Medulla oblongata (tissue), 1 donor: ENCODE measurements at regions not wholly inside any gene's neighbourhood (a gene's known extent, or its start where the extent isn't known, plus 50 kb on each side); places are given as distances from the start of the nearest gene placed in this dataset.

Experiments used
- DNase-seq: peaks from one replicate; pipeline ENCODE4 v3.0.0-alpha.2; 2015; ENCODE audit errors: extremely low spot score

GRCh38 chr9:119088002-119088547, 281.2 kb downstream of the BRINP1 start:
- no peak for DNase-seq

- DNase-seq = no peak
Measured at GRCh38 chr9:119091074-119091473, 278.2 kb downstream of the BRINP1 start.

GRCh38 chr9:119092125-119092524, 277.1 kb downstream of the BRINP1 start:
- no peak for DNase-seq

- DNase-seq = no peak
Measured at GRCh38 chr9:119094086-119094485, 275.1 kb downstream of the BRINP1 start.

- no peak for DNase-seq
Measured at GRCh38 chr9:119095072-119095471, 274.2 kb downstream of the BRINP1 start.

- no peak for DNase-seq
Measured at GRCh38 chr9:119101048-119101447, 268.2 kb downstream of the BRINP1 start.

GRCh38 chr9:119114681-119115080, 254.6 kb downstream of the BRINP1 start:
- DNase-seq = no peak
